NCI-H526 treated with DMSO at 0.1 percent for 48 hours (cell line): ENCODE measurements at regions not wholly inside any gene's neighbourhood (a gene's known extent, or its start where the extent isn't known, plus 50 kb on each side); places are given as distances from the start of the nearest gene placed in this dataset.

ENCODE experiments used
- DNase-seq: peaks from one replicate; lab custom pipeline; 2025; lab: John Stamatoyannopoulos, UW

DNA sequence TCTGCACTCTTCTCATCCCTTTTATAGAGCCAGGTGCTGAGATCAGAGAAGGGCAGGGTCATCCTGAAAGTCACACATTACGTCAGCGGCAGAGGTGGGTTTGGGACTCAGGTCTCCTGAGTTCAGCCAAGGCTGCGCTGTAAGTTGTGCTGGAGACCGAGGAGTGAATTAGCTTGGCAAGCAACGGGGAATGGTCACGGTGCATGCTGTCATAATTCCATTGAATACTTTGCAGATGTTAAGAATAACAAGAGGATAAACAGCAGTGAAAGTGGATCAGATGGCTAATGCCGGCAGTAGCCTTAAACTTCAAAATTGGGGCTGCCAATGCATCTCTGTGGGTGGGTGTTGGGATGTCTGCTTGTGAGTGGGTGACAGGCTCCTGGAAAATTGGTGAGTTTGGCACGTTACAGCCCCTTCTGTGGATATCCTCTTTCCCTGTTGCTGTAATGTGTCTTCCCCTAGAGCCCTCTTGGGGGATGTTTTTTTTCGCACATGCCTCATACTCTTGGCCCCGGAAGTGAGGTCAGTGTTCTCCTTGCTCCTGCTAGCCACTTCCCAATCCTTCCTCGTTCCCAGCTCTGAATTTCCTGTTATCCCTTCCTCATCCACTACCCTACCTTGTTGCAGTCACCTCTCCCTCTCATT is 287.1 kb upstream of the SRRM4 start:
- no peak for DNase-seq

DNA sequence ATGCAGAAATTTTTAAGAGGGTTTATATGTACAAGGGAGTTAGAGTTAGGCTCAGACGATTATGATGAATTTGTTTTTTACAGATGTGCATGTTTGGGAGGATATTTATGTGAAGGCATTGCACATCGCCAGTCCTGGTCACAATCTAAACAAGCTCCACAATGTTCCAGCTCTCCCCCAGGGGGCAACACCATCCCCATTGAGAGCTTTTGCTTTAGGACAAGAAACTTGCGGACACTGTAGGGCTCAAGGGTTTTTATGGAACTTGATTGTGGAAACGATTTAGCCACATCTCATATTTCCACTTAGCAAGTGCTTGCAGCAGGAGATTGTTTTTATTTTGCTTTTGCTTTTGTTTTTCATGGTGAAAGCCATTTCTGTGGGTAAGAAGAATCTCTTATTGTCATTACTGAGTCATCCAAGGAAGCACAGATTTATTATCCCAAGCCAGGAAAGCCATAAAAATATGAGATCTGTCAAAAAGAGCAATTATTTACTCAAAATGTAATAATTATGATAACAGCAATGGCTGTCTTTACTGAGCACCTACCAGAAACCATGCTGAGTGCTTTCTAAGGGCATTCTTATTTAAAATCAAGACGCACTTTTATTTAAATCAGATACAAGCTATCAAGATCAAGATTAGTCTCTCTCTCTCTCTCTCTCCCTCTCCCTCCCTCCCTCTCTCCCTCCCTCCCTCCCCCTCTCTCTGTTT is 276.7 kb upstream of the SRRM4 start:
- DNase-seq, result no peak

DNA sequence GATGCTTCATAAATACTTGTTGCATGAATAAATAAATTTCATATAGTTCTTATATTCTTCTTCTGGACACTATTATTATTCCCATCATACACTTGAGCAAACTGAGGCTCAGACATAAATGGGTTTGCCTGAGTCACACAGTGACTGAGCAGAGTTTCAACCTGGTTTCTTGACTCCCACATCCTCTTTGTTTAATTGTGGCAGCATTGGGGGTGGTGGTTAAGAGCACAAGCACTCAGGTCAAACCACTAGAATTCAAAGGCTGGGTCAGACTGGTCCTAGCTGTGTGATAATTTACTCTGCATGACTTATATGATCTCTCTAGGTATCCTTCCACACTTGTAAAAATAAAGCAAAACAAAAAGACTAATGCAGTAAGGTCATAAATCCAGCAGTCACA is 274.9 kb upstream of the SRRM4 start:
- no peak for DNase-seq

DNA sequence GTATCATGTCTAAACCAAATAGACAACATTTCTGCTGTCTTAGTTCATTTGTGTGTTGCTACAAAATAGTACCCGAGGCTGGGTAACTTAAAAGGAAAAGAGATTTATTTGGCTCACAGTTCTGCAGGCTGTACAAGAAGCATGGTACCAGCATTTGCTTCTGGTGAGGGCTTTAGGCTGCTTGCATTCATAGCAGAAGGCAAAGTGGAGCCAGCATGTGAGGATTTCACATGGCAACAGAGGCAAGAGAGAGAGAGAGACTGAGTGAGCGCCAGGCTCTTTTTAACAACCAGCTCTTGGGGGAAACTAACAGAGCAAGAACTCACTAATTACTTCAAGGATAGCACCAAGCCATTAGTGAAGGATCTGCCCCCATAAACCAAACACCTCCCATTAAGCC is 271.4 kb upstream of the SRRM4 start:
- DNase-seq, result no peak

DNA sequence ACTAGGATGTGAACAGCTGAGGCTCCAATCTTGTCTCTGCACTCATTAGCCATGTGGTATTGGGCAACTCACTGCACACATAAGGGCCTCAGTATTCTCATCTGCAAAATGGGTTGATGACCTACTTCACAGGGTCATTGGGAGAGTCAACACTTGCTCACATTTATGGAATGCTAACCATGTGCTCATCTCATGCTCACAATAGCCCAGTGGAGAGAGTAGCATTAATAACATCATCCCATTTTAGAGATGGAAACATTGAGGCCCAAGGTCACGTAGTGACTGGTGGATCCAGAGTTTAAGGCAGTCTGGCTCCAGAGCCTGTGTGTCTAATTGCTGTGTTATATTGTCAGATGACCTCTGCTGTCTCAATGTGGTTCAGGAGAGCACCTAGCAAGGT is 270.2 kb upstream of the SRRM4 start:
- no peak for DNase-seq

DNA sequence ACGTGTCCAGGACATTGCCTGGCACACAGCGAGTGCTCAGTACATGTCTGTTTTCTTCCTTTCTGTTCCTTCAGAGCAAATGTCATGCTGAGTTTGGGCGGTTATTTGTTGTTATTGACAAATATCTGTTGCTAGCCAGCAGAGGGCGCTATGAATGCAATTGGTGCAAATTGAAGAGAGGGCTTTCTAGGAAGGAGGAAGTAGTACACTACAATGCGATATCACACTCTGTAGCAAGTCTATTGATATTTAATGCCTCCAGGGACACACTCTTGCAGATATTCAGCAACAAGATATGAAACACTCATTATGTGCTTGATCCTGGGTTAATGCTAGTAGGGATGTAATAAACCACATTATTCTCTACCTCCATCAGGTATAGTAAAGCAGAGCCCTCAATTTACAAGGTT is 267.3 kb upstream of the SRRM4 start:
- peak; percentile 33 for DNase-seq

DNA sequence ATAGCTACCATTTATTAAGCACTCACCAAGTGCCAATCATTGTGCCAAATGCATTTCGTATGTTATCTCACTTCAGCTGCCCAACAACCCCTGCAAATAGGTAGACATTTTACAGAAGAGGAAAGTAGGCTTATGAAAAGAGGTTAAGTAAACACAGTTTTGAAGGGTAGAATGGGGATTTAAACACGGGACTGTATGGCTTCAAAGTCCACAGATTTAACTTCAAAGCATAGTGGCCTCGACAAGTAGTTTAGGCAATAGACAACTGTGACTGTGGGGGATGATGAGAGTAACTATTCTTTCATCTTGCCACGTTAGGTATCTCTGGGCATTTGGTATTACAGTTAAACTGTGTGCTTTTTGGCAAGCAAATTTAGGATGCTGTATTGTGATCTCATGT is 266.8 kb upstream of the SRRM4 start:
- no peak for DNase-seq

DNA sequence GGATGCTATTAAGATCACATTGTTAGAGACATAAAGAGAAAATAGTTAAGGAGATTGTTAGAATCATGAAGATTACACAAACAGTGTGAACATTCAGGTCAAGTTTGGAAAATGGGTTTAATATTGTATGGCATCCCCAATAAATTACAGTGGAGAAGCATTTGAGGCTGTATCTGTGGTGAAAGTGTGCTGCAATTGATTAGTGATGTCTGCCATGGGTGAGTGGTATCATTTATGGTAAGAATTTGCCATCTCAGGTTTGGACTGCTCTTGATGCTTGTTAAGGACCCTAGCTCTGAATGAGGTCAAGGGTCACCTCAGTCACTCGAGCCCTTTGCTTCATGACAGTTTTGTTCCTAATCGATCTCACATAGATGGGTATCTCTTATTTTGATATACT is 265.7 kb upstream of the SRRM4 start:
- no peak for DNase-seq

DNA sequence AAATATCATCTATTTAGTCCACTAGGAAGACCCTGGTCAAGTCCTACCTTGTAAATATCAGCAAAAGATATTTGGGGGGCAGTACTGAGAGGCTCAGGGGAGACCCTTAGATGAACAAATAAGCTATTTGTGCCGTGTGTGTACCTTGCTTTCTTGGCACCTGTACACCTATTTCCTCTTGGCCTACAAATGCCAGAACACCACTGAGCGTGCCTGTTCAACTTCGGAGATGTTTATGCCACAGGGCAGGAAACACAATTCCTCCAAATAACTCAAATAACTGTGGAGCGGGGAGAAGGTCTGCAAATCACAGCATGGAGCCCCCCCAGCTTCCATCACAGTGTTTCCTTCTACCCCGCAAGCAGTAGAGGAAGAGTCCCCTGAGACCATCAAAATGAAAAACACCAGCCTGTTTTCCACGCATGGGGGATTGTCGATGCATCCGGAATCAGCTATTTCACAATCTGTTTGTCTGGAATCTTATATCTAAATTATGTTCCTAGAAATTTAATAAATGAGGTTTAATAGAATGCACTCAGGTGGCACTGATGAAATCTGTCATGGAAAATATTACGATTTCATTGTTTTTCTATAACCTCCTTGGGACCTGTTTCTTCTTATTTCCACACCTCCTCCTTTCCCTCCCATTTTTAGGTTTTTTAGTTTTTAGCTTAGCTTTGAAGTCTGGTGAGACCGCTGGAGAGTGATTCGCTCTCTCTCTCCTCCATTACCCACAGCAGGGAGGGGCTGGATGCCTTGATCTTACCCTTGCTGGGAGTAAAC is 254.0 kb upstream of the SRRM4 start:
- DNase-seq, result no peak

DNA sequence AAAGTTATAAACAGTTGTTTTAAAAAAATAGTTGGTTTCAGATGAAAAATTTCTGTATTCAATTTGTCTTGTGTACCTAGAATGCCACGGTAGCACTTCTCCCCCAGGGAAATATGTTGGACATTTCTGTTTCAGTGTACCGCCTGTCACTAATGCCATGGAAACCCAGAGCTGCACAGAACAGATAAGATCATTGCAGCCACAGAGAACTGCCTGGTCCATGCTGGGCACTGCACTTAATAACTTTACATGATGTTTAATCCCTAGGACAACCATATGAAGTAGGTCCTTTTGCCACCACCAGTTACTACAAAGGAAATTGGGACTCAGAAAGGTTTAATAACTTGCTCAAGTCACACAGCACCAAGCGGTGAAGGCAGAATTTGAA is 253.4 kb upstream of the SRRM4 start:
- no peak for DNase-seq

DNA sequence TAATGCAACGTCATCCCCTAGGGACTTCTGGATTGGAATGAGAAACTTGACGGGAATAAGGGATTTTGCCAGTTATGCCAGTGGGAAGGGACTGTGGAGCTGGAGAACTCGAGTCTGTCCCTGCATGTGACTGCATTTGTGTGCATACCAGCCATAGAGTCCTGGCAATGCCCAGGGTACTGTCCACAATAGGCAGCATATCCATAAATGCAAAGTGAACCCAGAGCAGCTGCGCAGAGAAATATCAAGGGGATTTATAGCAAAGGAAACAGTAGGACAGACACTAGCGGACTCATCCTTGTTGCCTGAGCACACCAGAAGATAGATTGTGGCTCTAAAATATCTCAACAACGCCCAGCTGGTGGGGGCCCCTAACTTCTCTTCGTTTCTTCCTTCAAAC is 247.1 kb upstream of the SRRM4 start:
- no peak for DNase-seq

DNA sequence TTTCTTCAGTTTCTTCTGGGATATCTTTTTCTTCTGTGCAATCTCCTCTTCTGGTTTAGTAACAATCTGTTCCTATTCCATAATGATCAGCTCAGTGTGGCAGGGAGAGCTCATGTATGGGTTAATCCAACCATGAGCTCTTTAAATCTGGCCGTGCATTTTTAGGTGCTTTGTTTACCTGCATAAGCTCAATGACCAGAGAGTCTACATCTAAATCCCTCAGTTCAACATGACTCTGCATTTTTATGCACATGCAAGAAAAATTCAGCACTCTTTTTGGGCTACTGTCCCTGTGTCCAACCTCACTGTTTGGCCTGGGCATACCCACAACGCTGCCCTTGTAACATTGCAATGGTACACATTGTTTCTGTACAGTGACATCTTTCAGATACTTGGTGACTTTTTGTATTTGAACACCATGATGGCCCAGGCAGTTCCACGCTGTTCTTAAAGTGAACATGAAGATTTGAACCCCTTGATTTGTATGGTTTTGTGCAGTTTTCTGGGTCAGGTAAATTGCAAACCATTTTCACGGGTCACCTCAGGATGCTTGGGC is 243.3 kb upstream of the SRRM4 start:
- no peak for DNase-seq

DNA sequence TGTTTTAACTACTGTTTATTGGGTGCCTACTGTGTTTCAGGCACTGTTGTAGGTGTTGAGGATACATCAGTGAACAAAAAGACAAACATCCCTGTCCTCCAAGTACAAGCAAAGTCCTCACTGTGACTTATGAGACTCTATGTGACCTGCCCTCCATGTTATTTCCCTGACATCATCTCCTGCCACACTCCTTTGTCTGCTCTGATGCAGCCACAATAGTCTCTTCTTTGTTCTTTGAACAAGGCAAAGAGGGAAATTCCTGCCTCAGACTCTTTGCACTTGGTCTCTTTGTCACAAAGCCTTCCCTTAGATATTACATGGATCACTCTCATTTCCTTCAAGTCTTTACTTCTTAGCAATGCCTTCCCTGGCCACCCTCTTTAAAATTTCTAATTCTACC is 240.1 kb upstream of the SRRM4 start:
- no peak for DNase-seq

DNA sequence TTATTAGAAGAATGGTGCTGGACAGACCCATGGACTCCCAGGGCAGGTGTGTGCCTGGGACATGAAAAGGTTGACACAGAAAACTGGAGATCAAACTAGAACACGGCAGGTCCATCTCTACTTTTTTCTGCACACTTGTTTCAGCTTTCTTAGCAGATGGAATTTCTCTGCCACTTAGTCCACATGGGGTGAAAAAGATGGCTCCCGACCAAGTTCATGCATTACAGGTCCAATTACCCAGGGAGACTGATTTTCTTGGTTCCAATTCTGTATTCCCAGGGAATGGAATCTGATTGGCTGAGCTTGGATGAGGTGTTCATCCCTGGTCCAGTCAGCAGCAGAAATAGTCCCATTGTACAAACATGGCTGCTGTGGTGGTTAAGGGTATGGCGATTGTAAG is 238.9 kb upstream of the SRRM4 start:
- no peak for DNase-seq

DNA sequence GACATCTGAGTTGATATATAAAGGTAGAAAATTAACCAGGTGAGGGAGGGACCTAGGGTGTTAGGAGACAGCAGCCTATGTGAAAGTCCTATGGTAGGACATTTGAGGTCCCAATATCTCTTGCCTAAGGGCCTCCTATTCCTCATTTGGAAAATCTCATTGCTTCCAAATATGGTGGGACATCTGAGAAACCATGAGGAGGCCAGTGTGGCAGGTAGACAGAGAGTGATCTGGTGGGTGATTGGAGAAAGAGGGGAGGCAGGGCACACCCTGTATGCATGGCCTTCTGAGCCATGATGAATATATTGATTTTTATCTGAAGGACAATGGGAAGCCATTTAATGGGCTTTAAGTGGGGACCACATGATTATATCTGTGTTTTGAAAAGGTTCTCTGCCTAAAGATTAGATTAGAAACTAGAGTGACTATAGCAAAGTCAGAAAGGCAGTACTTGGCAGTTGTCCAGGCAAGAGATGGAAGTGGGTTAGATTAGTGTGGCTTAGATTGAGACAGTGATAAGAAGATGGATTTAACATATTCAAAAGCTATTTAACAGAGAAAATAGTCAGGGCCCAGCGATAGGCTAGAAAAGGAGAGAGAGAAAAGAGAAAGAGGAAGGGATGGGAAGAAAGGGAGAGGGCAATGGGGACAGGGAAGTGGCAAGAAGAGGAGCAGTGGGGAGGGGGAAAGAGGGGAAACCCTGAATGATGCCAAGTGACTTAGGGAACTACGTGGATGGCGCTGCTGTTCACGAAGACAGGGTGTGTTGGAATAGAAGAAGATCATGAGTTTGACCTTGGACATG is 237.2 kb upstream of the SRRM4 start:
- DNase-seq, result no peak

DNA sequence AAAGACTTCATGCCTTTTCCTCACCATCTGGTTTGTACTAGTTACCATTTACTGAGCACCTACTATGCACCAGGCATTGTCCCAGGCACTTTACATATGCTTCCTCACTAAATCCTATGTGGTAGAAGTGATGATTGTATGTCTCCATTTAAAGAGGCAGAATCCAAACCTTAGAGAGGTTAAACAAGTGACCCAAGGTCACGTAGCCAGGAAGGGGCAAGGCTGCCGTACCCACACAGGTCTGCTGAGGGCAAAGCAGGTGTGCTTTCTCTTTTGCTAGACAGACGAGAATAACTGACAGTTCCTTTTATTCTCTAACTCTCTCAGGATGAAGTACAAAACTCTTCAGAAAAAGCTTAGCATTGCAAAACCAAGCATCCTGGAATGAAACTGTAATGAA is 235.2 kb upstream of the SRRM4 start:
- no peak for DNase-seq

DNA sequence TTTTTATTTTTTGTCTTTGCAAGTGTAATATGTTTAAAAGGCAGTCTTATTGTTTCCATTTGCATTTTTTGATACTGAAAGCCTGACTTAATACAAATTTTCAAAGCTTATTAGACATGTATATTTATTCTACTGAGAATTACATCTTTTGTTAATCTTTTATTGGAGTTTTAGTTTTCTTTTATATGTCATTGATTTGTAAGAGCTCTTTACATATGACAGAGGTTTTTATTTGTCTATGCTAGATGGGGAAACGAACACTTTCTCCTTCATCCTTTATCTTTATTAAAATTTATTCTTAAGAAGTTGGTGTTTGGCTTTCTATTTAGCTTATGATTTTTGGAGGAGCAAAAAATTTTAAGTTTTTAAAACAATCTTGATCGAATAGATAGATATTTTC is 234.4 kb upstream of the SRRM4 start:
- DNase-seq, result no peak

DNA sequence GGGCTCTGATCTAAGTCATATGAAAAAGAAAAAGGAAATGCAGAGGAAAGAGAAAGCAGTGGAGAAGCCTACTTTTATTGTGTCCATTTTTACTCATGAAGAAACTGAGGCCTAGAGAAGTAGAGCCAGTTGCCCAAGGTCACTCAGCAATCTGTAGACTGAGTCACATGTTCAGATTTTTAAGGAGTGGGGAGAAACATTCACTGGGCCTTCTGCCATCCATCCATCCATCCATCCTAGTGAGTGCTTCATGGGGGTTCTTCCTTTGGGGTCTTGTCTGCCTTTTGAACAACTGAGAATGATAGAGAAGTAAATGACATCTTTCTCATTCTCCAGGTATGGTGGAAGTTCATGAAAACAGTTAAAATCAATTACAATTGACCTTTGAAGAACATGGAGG is 233.6 kb upstream of the SRRM4 start:
- no peak for DNase-seq

DNA sequence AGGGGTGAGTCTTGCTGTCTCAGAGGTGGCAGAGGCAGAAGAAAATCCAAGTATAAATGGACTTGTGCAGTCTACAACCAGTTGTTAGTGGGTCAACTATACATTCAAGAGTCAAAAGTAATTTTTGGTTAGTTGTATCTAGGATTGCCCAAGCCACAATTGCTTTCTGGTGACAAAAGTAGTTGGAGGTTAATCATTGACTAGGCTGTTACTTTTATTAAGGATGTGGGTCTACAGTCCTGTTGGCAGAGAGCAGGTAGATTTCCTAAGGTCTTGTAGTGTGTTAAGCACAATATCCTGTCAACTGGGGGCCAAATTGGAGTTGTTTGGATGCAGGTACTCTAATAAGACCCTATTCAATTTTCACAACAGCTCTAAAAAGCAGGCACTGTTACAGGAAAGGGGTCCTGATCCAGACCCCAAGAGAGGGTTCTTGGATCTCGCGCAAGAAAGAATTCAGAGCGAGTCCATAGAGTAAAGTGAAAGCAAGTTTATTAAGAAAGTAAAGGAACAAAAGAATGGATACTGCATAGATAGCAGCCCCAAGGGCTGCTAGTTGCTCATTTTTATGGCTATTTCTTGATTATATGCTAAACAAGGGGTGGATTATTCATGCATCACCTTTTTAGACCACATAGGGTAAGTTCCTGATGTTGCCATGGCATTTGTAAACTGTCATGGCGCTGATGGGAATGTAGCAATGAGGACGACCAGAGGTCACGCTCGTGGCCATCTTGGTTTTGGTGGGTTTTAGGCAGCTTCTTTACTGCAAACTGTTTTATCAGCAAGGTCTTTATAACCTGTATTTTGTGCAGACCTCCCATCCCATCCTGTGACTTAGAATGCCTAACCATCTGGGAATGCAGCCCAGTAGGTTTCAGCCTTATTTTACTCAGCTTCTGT is 232.6 kb upstream of the SRRM4 start:
- DNase-seq, result no peak

DNA sequence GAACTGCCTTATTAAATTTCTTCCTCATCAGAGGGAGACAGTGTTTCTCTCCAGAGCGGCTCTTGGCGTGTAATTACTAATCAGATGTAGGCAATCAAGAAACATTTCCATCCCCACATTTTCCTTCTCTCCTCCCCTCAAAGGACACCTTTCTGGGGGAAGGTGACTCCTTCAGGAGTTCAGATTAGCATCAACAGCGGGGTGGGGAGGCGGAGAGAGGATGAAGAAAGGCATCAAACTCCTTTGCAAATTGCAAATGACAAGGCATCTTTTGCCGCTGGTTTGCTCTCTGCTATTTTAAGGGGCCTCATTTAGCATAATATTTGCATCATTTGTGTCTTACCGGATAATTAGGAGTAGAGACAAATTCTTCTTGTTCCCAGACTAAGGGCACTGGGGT is 231.7 kb upstream of the SRRM4 start:
- DNase-seq, result no peak

DNA sequence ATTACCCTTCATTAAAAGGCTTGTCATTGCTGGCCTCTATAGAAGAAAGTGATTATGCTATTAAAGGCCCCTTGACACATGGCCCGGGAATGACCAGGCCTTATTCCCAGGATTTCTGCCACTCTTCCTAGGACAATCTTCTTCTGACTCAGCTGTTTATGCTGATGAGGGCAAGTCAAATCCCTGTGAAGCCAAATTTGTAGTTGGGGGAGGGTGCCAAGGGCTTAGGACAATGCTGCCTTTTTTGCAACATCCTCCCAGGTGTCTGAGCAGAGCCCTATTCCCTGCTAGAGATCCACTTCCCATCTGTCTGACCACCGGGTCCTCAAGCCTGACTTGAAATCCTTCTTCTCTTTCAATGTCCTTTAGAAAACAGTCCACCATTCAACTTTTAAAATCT is 230.7 kb upstream of the SRRM4 start:
- no peak for DNase-seq
